ENCODE measurements at regions not wholly inside any gene's neighbourhood (a gene's known extent, or its start where the extent isn't known, plus 50 kb on each side); places are given as distances from the start of the nearest gene placed in this dataset.

- Mint-ChIP-seq H3K4me3 (ENCODE audit: unreplicated experiment) (no peak overlapping the region), H3K4me1 (ENCODE audit: unreplicated experiment) (no peaks in the 10 kb centered on the region), H3K27me3 (ENCODE audit: unreplicated experiment) (no peaks in the 10 kb centered on the region), H3K9me3 (ENCODE audit: unreplicated experiment) (no peaks in the 10 kb centered on the region), H3K36me3 (ENCODE audit: low read depth, unreplicated experiment) (no peaks in the 10 kb centered on the region), H3K27ac (ENCODE audit: unreplicated experiment) (no peak overlapping the region)
- no peak for TF ChIP-seq CTCF (IDR thresholded peaks at IDR 0.05; ENCODE audit: unreplicated experiment)
- no peak for DNase-seq (ENCODE audit: low spot score)
Observed at GRCh38 chr12:87384226-87384625, 645.0 kb downstream of the C12orf50 start.

GRCh38 chr12:87383680-87384079, 645.5 kb downstream of the C12orf50 start:
- DNase-seq (ENCODE audit: low spot score), result no peak
- Mint-ChIP-seq H3K4me1 (ENCODE audit: unreplicated experiment) (no peaks in the 10 kb centered on the region), H3K9me3 (ENCODE audit: unreplicated experiment) (no peaks in the 10 kb centered on the region), H3K27me3 (ENCODE audit: unreplicated experiment) (no peaks in the 10 kb centered on the region), H3K36me3 (ENCODE audit: low read depth, unreplicated experiment) (no peaks in the 10 kb centered on the region), H3K27ac (ENCODE audit: unreplicated experiment) (no peak overlapping the region), H3K4me3 (ENCODE audit: unreplicated experiment) (no peak overlapping the region)
- TF ChIP-seq CTCF (IDR thresholded peaks at IDR 0.05; ENCODE audit: unreplicated experiment), result no peak

GRCh38 chr12:87382959-87383566, 646.1 kb downstream of the C12orf50 start:
- DNase-seq (ENCODE audit: low spot score), result no peak
- Mint-ChIP-seq H3K4me3 (ENCODE audit: unreplicated experiment) (no peak overlapping the region), H3K27me3 (ENCODE audit: unreplicated experiment) (no peaks in the 10 kb centered on the region), H3K9me3 (ENCODE audit: unreplicated experiment) (no peaks in the 10 kb centered on the region), H3K4me1 (ENCODE audit: unreplicated experiment) (no peaks in the 10 kb centered on the region), H3K36me3 (ENCODE audit: low read depth, unreplicated experiment) (no peaks in the 10 kb centered on the region), H3K27ac (ENCODE audit: unreplicated experiment) (no peak overlapping the region)
- no peak for TF ChIP-seq CTCF (IDR thresholded peaks at IDR 0.05; ENCODE audit: unreplicated experiment)

- H3K27ac Mint-ChIP-seq (ENCODE audit: unreplicated experiment), result no peak overlapping the region
- no peaks in the 10 kb centered on the region for H3K36me3 Mint-ChIP-seq (ENCODE audit: low read depth, unreplicated experiment)
- no peak overlapping the region for H3K4me3 Mint-ChIP-seq (ENCODE audit: unreplicated experiment)
- no peak for TF ChIP-seq CTCF (IDR thresholded peaks at IDR 0.05; ENCODE audit: unreplicated experiment)
- no peaks in the 10 kb centered on the region for H3K9me3 Mint-ChIP-seq (ENCODE audit: unreplicated experiment)
- no peaks in the 10 kb centered on the region for H3K4me1 Mint-ChIP-seq (ENCODE audit: unreplicated experiment)
- no peaks in the 10 kb centered on the region for H3K27me3 Mint-ChIP-seq (ENCODE audit: unreplicated experiment)
- DNase-seq (ENCODE audit: low spot score), result no peak
Observed at GRCh38 chr12:87382436-87382835, 646.8 kb downstream of the C12orf50 start.

GRCh38 chr12:87381742-87382141, 647.5 kb downstream of the C12orf50 start:
- no peak for DNase-seq (ENCODE audit: low spot score)
- H3K36me3 Mint-ChIP-seq (ENCODE audit: low read depth, unreplicated experiment), result no peaks in the 10 kb centered on the region
- TF ChIP-seq CTCF (IDR thresholded peaks at IDR 0.05; ENCODE audit: unreplicated experiment), result no peak
- H3K4me1 Mint-ChIP-seq (ENCODE audit: unreplicated experiment), result no peaks in the 10 kb centered on the region
- H3K27ac Mint-ChIP-seq (ENCODE audit: unreplicated experiment), result no peak overlapping the region
- no peak overlapping the region for H3K4me3 Mint-ChIP-seq (ENCODE audit: unreplicated experiment)
- no peaks in the 10 kb centered on the region for H3K27me3 Mint-ChIP-seq (ENCODE audit: unreplicated experiment)
- H3K9me3 Mint-ChIP-seq (ENCODE audit: unreplicated experiment), result no peaks in the 10 kb centered on the region
